Adipocyte (in vitro differentiated cells): ENCODE measurements at regions not wholly inside any gene's neighbourhood (a gene's known extent, or its start where the extent isn't known, plus 50 kb on each side); places are given as distances from the start of the nearest gene placed in this dataset.

ENCODE experiments used
- DNase-seq: peaks from one replicate; pipeline ENCODE4 v3.0.0-alpha.2; 2015; ENCODE audit warnings: low read depth
- H3K27me3 ChIP-seq: replicated peaks from 2 replicates; pipeline ENCODE4 v1.7.0; 2013; ENCODE audit warnings: mild to moderate bottlenecking, low read length, moderate library complexity; ENCODE audit not compliant: control insufficient read depth, insufficient read depth
- H3K36me3 ChIP-seq: 2 replicates; pipeline ENCODE4 v1.7.0; 2013; ENCODE audit warnings: low read length, mild to moderate bottlenecking, moderate library complexity; ENCODE audit not compliant: control insufficient read depth, insufficient read depth, severe bottlenecking
- H3K4me1 ChIP-seq: 2 replicates; pipeline ENCODE4 v1.7.0; 2013; ENCODE audit warnings: mild to moderate bottlenecking, low read length, moderate library complexity; ENCODE audit not compliant: control insufficient read depth, insufficient read depth
- H3K4me3 ChIP-seq: 2 replicates; pipeline ENCODE4 v1.7.0; 2013; ENCODE audit warnings: mild to moderate bottlenecking, low read length, moderate library complexity
- H3K9ac ChIP-seq: 2 replicates; pipeline ENCODE4 v1.7.0; 2013; ENCODE audit warnings: mild to moderate bottlenecking, low read length, moderate library complexity
- H3K9me3 ChIP-seq: 2 replicates; pipeline ENCODE4 v1.7.0; 2013; ENCODE audit warnings: mild to moderate bottlenecking, low read length, moderate library complexity; ENCODE audit not compliant: control insufficient read depth

DNA sequence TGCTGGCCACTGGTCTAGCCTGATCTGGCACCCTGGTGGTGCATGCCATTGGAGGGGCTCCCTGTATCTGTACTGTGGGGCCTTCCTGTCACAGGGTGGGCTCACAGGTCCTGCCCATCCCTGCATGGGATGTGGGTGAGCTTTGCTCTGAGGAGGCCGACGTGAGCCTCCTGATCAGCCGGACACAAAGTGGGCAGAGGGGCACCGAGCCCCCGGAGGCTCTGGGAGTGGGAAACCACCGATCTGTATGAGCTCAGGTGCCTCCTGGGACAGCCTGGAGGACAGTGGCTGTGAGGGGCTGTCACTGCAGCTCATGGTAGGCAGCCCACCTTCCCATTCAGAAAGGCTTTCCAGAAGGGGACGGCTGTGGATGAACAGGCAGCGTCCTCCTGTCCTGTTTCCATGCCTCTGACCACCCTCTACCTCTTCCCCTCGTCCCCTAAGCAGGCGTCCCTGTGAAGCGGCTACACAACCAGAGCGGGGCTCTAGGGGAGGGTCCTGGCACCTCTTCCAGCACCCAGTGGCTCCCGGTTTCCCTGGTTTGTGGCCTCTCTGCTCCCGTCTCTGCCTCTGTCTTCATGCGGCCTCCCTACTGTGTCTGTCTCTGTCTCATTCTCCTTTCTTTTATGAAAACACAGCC, 112.5 kb upstream of the OTOS start:
- H3K36me3 ChIP-seq: no peaks in the 10 kb centered on the region
- H3K9me3 ChIP-seq: no peaks in the 10 kb centered on the region
- no peak overlapping the region for H3K4me3 ChIP-seq
- no peak overlapping the region for H3K9ac ChIP-seq
- H3K27me3 ChIP-seq: peaks cover 24% of the 10 kb centered on the region
- H3K4me1 ChIP-seq: peaks cover 35% of the 10 kb centered on the region
- DNase-seq: no peak

DNA sequence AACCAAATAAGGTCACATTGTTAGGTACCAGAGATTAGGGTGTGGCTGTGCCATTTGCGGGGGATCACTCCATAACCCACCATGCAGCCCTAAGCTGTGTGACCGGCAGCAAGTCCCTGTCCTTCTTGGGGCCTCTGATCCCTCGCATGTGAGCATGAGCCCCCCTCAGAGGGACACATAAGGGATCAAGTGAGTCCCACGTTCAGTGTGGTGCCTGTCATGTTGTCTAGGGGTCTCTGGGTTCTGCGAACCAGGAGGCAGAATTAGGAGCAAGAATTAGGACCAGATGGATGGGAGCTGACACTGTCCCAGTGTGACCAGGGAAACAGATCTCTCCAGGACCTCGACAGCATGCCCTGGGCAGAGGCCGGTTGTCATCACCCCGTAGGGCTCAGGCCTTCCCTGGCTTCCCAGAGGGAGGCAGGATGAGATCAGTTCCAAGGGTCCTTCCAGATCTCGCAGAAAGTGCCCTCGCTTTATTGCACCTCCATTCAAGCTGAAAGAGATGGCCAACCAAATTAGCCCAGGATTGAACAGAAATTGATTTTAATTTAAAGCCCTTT, 113.2 kb upstream of the OTOS start:
- Histone ChIP-seq H3K36me3 (no peaks in the 10 kb centered on the region), H3K9me3 (no peaks in the 10 kb centered on the region), H3K27me3 (peaks cover 24% of the 10 kb centered on the region), H3K4me3 (no peak overlapping the region), H3K4me1 (peaks cover 35% of the 10 kb centered on the region), H3K9ac (no peak overlapping the region)
- no peak for DNase-seq

DNA sequence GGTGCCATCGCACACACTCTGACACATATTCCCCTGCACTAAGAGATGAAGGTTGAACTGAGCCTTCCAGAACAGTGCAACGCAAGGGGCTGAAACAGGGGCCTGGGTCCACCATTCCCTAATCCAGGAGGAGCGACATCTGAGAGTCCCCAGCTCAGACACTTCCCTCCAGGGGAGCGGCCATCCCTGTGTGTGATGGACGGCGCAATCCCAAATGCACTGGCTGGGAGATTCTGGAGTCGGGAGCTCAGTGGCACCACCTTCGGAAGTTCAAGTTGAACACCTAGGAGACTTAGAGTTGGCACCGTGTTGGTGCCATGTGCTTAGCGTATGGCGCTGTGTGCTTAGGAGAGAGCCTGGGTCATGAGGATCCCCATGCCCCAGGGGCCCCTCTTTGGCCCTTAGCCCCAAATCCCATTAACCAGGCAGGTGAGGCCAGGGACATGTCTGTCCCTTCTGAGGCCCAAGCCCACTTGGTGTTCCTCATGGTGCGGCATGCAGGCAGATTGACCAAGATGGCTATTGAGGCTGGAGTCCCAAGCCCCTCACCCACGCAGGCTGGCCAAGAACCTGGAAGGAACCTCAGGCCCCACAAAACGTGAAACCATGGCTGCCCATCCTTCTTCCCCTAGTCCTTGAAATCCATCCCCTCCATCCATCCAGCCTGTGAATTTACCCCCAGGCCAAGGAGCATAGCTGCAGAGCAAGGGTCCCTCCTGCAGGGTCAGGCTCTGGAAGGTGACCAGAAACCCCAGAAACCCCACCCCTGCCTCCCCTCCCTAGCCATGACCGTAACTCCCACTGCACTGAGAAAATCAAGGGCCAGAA, 114.1 kb upstream of the OTOS start:
- Histone ChIP-seq H3K4me3 (no peak overlapping the region), H3K9ac (no peak overlapping the region), H3K9me3 (no peaks in the 10 kb centered on the region), H3K27me3 (peaks cover 24% of the 10 kb centered on the region), H3K36me3 (no peaks in the 10 kb centered on the region), H3K4me1 (peaks cover 35% of the 10 kb centered on the region)
- no peak for DNase-seq

DNA sequence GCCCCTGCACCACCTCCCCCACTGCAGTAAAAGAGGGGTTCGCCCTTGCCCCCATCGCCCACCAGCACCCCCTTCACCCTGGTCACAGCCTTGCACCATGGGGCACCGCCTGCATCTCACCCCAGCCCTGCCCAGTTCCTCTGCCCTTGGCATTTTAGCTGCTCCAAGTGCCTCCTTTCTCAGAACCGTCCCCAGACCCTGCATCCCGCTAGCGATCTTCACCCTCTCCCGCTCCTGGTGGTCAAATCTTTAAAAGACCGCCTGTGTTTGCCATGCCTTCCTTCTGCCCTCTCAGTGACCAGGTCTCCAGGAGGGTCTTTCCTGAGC, 114.7 kb upstream of the OTOS start:
- no peak overlapping the region for H3K4me3 ChIP-seq
- peaks cover 24% of the 10 kb centered on the region for H3K27me3 ChIP-seq
- H3K36me3 ChIP-seq: no peaks in the 10 kb centered on the region
- no peak for DNase-seq
- no peaks in the 10 kb centered on the region for H3K9me3 ChIP-seq
- peaks cover 29% of the 10 kb centered on the region for H3K4me1 ChIP-seq
- no peak overlapping the region for H3K9ac ChIP-seq

DNA sequence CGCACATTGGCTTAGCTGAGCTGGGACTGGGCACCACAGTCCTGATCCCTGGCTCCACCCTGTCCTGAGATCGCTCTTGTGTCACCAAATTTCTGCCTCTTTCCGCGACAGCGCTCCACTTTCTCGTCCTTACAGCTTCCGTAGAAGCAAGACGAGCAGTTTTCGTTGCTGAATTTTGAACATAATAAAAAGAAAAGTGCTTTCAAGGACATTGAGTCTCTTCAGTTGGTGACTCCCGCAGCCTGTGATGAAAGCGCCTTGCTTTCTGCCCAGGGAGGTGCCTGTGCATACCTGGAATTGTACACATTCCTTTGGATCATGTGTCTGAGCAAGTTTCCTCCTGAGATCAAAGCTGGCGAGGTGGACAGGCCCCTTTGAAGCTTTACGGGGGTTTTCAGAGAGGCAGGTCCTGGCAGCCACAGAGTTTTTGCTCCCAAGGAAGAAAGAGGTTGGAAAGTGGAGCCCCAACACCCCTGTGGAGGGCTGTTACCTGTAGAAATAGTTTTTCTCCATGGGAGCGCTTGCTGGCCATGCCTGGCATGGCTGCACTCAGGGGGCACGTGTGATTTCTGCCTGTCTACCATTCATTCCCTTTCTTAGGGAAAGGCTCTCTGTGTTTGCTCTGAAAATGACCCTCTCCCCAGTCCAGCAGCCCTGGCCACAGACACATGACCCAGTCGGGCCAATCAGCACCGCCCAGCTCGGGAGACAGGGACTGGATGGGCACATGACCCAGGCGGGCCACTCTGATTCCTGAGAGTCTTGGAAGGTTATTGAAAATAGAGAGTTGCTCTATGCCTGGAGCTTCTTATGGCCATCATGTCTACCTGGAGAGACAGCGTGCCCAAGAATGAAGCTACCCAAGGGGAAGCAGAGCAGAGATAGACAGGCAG, 115.6 kb upstream of the OTOS start:
- DNase-seq: no peak
- no peaks in the 10 kb centered on the region for H3K9me3 ChIP-seq
- H3K27me3 ChIP-seq: peaks cover 24% of the 10 kb centered on the region
- H3K36me3 ChIP-seq: no peaks in the 10 kb centered on the region
- H3K4me1 ChIP-seq: peaks cover 20% of the 10 kb centered on the region
- H3K9ac ChIP-seq: no peak overlapping the region
- H3K4me3 ChIP-seq: no peak overlapping the region

DNA sequence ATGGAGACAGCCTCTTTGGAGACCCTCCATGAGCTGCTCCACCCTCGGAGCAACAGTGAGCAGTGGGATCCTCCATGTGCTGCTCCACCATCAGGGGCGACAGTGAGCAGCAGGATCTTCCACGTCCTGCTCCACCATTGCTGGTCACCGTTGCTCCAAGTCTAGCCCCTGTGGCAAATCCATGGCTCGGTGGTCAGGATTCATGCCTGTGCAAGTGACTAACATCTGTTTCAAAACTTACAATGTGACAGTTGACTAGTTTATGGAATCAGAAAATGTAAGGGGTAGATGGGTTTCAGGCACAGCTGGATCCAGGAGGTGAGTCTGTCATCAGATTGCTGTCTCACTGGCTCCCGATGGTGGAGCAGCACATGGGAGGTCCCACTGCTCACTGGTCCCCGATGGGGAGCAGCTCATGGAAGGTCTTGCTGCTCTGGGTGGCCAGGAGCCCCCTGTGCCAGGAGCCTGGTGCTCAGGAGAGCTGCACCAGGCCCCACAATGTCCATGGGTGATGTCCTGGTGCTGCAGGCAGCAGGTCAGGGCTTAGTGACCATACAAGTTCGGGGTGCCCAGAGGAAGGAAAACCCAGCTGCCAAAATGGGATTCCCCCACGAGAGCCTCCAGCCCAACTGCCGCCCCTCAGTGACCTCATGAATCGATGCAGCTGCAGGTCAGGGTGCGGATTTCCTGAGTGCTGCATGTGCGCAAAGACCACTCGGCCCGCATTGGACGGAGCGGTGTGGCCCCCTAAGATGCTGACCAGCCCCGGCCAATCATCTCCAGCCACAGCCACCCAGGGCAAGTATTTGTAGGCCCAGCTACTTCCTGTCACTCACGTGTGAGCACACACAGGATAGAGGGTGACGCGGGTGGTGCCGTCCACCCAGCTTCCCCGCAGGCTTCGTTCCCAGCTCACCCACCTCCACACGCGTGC, 116.5 kb upstream of the OTOS start:
- peaks cover 10% of the 10 kb centered on the region for H3K4me1 ChIP-seq
- no peak overlapping the region for H3K4me3 ChIP-seq
- peaks cover 24% of the 10 kb centered on the region for H3K27me3 ChIP-seq
- H3K9me3 ChIP-seq: peaks cover 2% of the 10 kb centered on the region
- DNase-seq: no peak
- no peaks in the 10 kb centered on the region for H3K36me3 ChIP-seq
- H3K9ac ChIP-seq: no peak overlapping the region

DNA sequence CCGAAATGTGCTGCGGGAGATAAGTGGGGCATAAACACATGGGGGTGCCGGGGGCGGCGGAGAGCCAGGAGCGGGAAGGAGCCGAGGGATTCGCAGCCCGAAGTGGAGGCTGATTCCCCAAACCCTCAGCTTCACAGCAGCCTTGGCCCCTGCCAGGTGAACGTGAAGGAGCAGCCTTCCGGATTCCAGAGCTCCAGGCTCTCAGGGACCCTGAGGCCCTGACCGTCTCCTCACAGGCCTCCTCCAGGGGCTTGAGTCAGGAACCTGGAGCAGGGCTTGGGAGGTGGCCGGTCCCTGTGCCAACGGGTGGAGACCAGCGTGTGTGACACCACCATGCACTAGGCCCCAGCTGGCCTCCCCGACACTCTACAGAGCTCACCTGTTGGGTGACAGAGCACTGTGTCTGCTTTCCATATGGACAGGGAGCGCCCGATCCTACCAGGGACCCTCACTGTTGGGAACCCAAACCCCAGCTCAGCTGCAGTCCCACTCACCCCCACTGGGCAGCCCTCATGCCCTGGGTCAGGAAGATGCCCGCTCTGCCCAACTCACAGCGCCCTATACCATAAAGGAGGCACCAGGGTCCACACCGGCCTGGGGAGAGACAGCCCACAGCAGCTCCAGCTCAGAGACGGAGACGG, 117.6 kb upstream of the OTOS start:
- DNase-seq: no peak
- H3K9ac ChIP-seq: no peak overlapping the region
- H3K27me3 ChIP-seq: peaks cover 24% of the 10 kb centered on the region
- H3K4me3 ChIP-seq: no peak overlapping the region
- no peaks in the 10 kb centered on the region for H3K36me3 ChIP-seq
- peaks cover 13% of the 10 kb centered on the region for H3K9me3 ChIP-seq
- peaks cover 6% of the 10 kb centered on the region for H3K4me1 ChIP-seq

DNA sequence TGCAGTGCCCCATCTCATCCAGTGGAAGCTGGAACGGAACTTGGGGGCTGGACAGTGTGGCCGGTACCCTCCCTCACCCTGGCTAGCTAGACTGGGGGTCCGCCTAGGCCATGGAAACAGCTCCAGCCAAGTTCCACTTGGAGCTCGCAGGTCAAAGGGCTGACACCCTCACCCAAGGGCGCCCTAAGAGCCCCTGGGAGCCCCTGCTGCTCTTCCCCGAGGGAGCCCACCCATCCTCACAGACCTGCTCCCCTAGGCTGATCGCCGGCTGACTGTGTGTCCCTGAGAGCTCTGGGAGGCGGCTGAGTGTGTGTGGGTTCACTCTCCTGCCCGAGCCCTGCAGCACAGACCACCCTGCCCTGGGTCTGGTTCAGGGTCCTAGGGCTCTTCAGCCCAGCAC, 118.2 kb upstream of the OTOS start:
- H3K9me3 ChIP-seq: peaks cover 19% of the 10 kb centered on the region
- H3K27me3 ChIP-seq: peaks cover 24% of the 10 kb centered on the region
- H3K4me1 ChIP-seq: peaks cover 6% of the 10 kb centered on the region
- H3K4me3 ChIP-seq: no peak overlapping the region
- no peak for DNase-seq
- no peak overlapping the region for H3K9ac ChIP-seq
- no peaks in the 10 kb centered on the region for H3K36me3 ChIP-seq

DNA sequence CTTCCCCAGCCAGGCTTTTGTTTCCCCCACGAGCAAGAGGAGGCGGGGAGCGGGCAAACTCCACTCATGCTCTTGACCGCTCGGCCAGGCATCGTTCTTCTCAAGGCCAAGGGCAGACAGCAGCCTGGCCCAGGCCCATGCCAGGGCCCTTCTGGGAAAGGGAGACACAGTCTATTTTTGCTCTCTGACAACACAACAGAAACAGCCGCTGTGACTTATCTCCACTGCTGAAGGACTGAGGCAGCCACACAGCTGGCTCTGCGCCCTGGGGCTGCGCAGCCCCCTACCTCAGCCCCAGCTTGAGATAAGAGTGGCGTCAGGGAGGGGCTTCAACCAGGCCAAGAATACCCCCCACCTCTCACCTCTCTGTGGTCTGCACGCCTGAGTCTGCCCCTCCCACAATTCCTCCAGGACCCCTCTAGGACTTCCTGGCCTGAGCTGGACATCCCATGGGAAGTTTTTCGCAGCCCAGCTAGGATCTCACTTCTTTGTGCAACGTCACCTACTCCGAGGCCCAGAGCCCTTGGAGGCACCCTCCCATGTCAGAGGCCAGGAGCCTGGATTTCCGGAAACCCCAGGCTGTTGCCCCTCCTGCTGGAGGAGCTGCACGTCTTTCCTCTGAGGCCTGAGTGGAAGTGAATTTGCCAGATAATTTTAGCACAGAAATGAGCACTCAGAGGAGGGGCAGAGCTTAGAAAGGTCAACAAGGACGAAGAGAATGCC, 118.9 kb upstream of the OTOS start:
- no peak for DNase-seq
- Histone ChIP-seq H3K27me3 (peaks cover 23% of the 10 kb centered on the region), H3K4me3 (no peak overlapping the region), H3K4me1 (peaks cover 3% of the 10 kb centered on the region), H3K36me3 (no peaks in the 10 kb centered on the region), H3K9ac (no peak overlapping the region), H3K9me3 (peaks cover 26% of the 10 kb centered on the region)
